ENCODE measurements at regions not wholly inside any gene's neighbourhood (a gene's known extent, or its start where the extent isn't known, plus 50 kb on each side); places are given as distances from the start of the nearest gene placed in this dataset.

GRCh38 chr5:175765858-175766257 is 105.5 kb upstream of the CPLX2 start:
- DNase-seq (ENCODE audit: low spot score), result no peak

- no peak for DNase-seq (ENCODE audit: low spot score)
These were observed 104.4 kb upstream of the CPLX2 start for GRCh38 chr5:175766963-175767362.

DNA sequence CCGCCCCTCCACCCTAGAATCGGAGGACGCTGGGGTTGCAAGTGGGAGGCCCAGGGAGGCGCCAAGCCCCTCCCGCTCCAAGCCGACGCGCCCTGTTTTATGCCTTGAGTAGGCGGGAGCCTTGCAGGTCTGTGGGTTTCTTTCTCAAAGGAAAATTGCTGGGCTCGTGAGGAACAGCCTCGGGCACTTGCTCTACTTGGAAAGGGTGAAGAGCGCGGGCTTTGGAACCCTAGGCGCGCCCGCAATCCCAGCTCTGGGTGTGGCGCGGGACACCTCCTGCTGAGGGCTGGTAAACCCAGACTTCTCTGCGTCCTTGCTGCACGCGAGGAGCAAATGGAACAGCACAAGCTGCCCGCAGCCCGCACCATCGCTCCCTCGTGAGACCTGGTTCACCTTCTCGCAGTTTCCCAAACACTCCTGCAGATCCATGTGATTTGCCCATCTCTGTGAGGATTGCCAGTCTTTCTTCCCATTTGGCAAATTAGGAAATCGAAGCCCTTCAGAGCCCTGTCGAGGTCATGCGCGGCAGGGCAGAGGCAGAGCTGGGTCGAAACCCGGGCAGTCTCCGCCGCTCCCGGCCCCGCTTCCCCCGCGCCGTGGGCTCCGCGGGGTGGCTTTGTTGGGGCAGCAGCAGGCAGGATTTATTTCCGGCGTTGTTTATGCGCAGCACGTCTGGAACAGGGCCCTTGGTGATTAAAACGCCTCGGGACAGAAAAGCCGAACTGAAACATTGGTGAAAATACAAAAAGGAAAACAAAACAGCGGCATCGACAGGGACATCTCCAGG is 98.4 kb upstream of the CPLX2 start:
- DNase-seq (ENCODE audit: low spot score), result no peak

GRCh38 chr5:175773534-175774070 is 97.8 kb upstream of the CPLX2 start:
- DNase-seq (ENCODE audit: low spot score), result no peak

GRCh38 chr5:175775416-175775815 is 96.0 kb upstream of the CPLX2 start:
- DNase-seq (ENCODE audit: low spot score), result no peak

DNA sequence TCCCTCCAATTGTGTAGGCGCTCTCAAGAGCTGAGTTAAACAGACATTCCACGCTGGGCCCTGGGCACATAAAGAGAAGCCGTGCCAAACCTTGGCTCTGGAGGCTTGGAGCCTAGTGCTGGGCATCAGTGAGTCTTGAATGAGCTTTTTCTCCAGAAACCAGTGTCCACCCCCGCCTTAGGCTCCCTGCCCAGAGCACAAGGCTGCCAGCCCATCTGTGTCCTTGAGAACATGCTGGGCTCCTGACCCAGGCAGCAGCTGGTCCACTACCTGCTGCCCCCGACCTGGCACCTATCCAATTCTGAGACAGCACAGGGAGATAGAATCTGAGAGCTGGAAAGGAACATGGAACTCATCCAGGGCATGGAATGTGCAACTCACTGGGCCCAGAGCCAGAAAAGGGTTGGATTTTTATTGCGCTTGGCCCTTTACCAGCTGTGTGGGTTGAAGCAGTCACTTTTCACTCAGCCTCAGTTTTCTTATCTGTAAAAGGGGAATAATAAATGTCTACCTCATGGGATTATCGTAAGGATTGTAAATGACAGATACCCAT is 92.4 kb upstream of the CPLX2 start:
- DNase-seq (ENCODE audit: low spot score), result no peak

GRCh38 chr5:175783739-175784138 is 87.6 kb upstream of the CPLX2 start:
- no peak for DNase-seq (ENCODE audit: low spot score)

DNA sequence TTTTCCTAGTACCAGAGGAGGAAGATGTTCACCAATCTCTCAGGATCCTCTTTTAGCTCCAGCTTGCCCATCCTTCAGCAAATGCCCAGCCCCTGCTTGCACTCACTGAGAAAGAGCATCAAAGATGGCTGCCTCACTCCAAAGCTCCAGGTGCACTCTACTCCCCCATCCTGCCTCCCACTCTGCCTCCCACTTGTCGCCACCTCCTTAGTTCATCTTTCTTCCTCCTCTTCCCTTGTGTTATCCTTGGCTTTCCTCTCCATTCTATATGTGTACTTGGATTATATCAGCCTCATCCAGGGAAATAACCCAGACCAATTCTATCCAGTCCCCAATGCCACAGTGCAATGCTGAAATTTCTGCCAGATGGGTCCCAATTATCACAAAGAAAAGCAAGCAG is 87.1 kb upstream of the CPLX2 start:
- DNase-seq (ENCODE audit: low spot score), result no peak

- no peak for DNase-seq (ENCODE audit: low spot score)
These were observed 85.7 kb upstream of the CPLX2 start for GRCh38 chr5:175785681-175786080.

DNA sequence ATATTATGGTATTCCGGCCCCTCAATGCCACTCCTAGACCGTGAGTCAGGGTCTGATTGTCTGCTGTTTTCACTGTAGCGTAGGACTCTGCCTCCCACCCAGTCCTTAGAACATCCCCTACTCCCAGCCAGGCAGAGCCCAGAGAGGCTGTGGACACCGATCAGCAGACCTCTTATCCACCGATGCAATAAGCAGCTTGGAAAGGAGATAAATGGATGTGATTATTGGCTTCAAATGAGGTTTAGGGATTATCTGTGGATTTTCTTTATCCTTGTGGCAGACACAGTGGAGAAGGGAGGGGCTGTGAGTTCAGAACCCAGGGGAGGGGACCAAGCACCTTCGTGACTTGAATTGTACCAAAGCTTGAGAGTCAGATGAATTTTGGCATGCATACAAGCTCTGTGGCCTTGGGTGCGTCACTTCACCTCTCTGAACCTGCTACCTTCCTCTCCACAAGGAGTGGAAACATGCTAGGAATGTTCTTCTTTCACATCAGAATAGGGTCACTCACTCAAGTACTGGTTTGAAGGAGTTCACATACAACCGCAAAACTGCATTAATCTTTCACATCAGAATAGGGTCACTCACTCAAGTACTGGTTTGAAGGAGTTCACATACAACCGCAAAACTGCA is 83.1 kb upstream of the CPLX2 start:
- no peak for DNase-seq (ENCODE audit: low spot score)

GRCh38 chr5:175789670-175790069 is 81.7 kb upstream of the CPLX2 start:
- no peak for DNase-seq (ENCODE audit: low spot score)

GRCh38 chr5:175790796-175791195 is 80.6 kb upstream of the CPLX2 start:
- DNase-seq (ENCODE audit: low spot score), result no peak

GRCh38 chr5:175795959-175796358 is 75.4 kb upstream of the CPLX2 start:
- DNase-seq (ENCODE audit: low spot score), result no peak

GRCh38 chr5:175796536-175797499 is 74.6 kb upstream of the CPLX2 start:
- DNase-seq (ENCODE audit: low spot score), result peak; percentile 81

DNA sequence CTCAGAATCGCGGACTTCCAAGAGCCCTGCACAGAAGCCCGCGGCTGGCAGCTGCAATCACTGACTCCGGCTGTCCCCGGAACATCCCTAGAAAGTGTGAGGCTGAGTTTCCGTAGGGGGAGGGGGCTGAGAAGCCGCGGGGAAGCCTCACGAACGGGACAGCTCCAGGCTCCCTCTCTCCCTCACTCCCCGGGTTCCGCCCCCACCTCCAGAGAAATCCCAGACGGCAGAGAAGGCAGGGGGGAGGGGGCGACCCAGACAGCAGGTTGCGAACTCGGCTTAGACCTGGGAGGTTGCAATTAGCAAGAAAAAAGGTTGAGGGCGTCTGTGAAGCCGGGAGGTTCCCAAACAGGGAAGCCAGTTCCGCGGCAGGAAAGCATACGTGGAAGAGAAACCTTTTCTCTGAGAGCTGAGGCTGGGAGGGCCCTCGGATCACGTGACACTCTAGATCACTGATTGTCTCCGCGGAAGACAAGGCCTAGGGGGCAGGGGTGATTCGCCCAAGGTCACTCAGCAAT is 73.8 kb upstream of the CPLX2 start:
- DNase-seq (ENCODE audit: low spot score), result no peak

DNA sequence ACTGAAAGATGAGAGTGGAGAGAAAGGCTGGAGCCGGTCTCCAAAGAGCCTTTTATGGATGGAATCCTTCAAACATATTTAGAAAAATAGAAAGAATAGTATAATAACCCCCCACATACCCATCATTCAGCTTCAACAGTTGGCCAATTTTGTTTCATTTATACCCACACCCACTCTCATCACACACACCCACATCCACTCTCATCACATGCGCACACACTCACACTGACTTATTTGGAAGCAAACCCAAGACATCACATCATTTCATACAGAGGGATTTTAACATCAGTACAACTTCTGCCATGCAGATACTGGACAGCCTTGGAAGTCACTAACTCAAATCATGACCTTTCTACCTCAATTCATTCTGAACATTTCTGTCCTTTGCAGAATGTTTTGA is 72.8 kb upstream of the CPLX2 start:
- no peak for DNase-seq (ENCODE audit: low spot score)

DNA sequence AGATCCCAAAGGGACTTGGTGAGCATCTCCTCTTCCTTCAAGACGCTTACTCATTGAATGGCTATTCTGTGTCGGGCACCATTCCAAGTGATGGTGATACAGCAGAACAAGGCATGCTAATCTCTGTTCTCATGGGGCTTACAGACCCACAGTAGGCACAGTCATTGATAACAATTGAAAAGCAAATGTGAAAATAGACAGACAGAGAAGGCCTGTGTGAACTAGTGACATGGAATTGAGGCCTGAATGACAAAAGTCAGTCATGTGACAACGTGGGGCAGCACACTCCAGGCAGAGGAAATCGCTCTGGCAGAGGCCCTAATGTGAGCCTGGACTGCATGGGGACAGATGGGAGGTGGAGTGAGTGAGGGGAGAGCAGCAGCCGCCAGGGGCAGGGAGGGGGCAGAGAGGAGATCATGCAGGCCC is 70.7 kb upstream of the CPLX2 start:
- no peak for DNase-seq (ENCODE audit: low spot score)

- no peak for DNase-seq (ENCODE audit: low spot score)
These were observed 69.0 kb upstream of the CPLX2 start for GRCh38 chr5:175802361-175802760.

GRCh38 chr5:175803254-175803653 is 68.1 kb upstream of the CPLX2 start:
- DNase-seq (ENCODE audit: low spot score), result no peak

DNA sequence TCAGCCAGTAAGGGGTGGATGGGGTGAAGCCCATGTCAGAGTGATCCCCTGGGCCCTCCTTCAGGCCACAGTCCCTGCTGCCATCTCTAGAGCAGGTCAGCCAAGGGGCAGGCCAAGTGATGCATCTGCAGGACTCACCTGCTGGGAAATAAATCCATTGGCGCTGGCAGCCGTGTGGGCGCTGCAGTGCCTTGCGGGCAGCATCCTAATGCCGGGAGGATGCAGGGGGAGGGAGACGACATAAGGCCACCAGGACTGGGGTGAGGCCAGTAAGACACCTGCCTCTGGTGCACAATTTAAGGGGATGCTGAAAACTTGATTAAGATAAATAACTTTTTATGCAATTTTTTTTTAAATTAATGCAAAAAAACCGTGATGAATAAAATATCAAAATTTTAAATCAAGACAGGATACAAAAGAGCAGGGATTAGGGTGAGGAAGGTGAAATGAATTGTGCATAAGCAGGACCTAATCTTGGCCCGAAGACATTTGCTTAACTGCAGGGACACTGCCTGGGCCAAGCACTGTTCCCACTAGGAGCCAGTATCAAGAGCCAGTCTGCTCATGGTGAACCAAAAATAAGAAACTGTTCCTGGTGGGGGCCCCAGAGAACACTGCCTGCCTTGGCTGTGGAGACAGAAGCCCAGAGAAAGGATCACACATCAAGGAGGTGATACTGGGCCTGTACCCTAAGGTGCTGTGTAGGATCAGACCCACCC is 67.5 kb upstream of the CPLX2 start:
- no peak for DNase-seq (ENCODE audit: low spot score)

Data from hepatic stellate cell (primary cell).